ENCODE measurements at regions not wholly inside any gene's neighbourhood (a gene's known extent, or its start where the extent isn't known, plus 50 kb on each side); places are given as distances from the start of the nearest gene placed in this dataset.

DNA sequence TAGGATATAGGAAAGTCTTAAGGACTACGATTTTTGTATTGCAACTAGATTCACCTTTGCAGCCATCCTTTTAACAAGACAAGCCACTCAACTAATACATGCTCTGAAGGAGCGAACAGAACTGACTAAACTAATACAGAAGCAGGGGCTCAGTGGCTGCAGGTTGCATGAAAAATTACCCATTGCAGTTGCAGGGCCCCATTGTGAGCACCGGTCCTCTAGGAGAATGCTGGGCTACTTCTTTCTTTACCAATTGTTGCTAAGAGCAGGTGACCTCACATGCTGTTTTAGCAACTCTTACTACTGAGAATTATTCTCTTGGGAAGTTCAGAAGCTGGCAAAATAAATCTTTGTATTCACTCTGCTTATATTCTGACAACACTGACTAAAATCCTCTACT lies 64.0 kb upstream of the ANKRD1 start:
- TF ChIP-seq CTCF (IDR thresholded peaks at IDR 0.05) (no peak), ZFX (IDR thresholded peaks at IDR 0.05; ENCODE audit: borderline replicate concordance) (no peak)
